ENCODE measurements at regions not wholly inside any gene's neighbourhood (a gene's known extent, or its start where the extent isn't known, plus 50 kb on each side); places are given as distances from the start of the nearest gene placed in this dataset.
A peak's percentile ranks its signal among the peaks of the same experiment; 100 is the strongest.

- DNase-seq = peak; percentile 13
Observed at GRCh38 chr2:21254170-21254965, 130.6 kb downstream of the TDRD15 start.

GRCh38 chr2:21256006-21256405, 132.2 kb downstream of the TDRD15 start:
- peak; percentile 66 for DNase-seq

GRCh38 chr2:21257621-21258020, 133.9 kb downstream of the TDRD15 start:
- no peak for DNase-seq

GRCh38 chr2:21258082-21258481, 134.3 kb downstream of the TDRD15 start:
- peak; percentile 43 for DNase-seq

- peak; percentile 37 for DNase-seq
Observed at GRCh38 chr2:21260311-21260710, 136.5 kb downstream of the TDRD15 start.

GRCh38 chr2:21261591-21261990, 137.8 kb downstream of the TDRD15 start:
- peak; percentile 46 for DNase-seq

- peak; percentile 20 for DNase-seq
Observed at GRCh38 chr2:21262426-21262940, 138.7 kb downstream of the TDRD15 start.

GRCh38 chr2:21263622-21264021, 139.9 kb downstream of the TDRD15 start:
- DNase-seq = peak; percentile 32

GRCh38 chr2:21265752-21266151, 142.0 kb downstream of the TDRD15 start:
- DNase-seq = peak; percentile 32

- peak; percentile 15 for DNase-seq
Observed at GRCh38 chr2:21267232-21267835, 143.6 kb downstream of the TDRD15 start.

GRCh38 chr2:21268197-21268877, 144.6 kb downstream of the TDRD15 start:
- DNase-seq = peak; percentile 37

GRCh38 chr2:21268878-21269224, 145.1 kb downstream of the TDRD15 start:
- DNase-seq = no peak

- no peak for DNase-seq
Observed at GRCh38 chr2:21269382-21269781, 145.6 kb downstream of the TDRD15 start.

- DNase-seq = no peak
Observed at GRCh38 chr2:21270083-21270491, 146.3 kb downstream of the TDRD15 start.

- DNase-seq = no peak
Observed at GRCh38 chr2:21270708-21271122, 146.9 kb downstream of the TDRD15 start.

GRCh38 chr2:21276163-21276562, 152.4 kb downstream of the TDRD15 start:
- no peak for DNase-seq

GRCh38 chr2:21277068-21278056, 153.6 kb downstream of the TDRD15 start:
- no peak for DNase-seq

GRCh38 chr2:21279525-21279924, 155.8 kb downstream of the TDRD15 start:
- no peak for DNase-seq

GRCh38 chr2:21280793-21281192, 157.0 kb downstream of the TDRD15 start:
- DNase-seq = no peak

- no peak for DNase-seq
Observed at GRCh38 chr2:21281384-21281783, 157.6 kb downstream of the TDRD15 start.

- DNase-seq = no peak
Observed at GRCh38 chr2:21281791-21282514, 158.2 kb downstream of the TDRD15 start.

GRCh38 chr2:21282515-21282898, 158.7 kb downstream of the TDRD15 start:
- DNase-seq = no peak
